GM12892 (cell line): ENCODE measurements at regions not wholly inside any gene's neighbourhood (a gene's known extent, or its start where the extent isn't known, plus 50 kb on each side); places are given as distances from the start of the nearest gene placed in this dataset.

Source experiments
- POLR2A ChIP-seq: IDR thresholded peaks from 2 replicates; pipeline ENCODE4 v1.6.1; 2011; ENCODE audit warnings: low read depth, low read length, control low read depth
- POLR2AphosphoS5 ChIP-seq: IDR thresholded peaks from 2 replicates; pipeline ENCODE4 v1.6.1; 2011; ENCODE audit warnings: low read depth, low read length, control low read depth
- TAF1 ChIP-seq: IDR thresholded peaks from 2 replicates; pipeline ENCODE4 v1.6.1; 2011; ENCODE audit warnings: low read depth, mild to moderate bottlenecking, control low read depth, low read length, borderline replicate concordance

DNA sequence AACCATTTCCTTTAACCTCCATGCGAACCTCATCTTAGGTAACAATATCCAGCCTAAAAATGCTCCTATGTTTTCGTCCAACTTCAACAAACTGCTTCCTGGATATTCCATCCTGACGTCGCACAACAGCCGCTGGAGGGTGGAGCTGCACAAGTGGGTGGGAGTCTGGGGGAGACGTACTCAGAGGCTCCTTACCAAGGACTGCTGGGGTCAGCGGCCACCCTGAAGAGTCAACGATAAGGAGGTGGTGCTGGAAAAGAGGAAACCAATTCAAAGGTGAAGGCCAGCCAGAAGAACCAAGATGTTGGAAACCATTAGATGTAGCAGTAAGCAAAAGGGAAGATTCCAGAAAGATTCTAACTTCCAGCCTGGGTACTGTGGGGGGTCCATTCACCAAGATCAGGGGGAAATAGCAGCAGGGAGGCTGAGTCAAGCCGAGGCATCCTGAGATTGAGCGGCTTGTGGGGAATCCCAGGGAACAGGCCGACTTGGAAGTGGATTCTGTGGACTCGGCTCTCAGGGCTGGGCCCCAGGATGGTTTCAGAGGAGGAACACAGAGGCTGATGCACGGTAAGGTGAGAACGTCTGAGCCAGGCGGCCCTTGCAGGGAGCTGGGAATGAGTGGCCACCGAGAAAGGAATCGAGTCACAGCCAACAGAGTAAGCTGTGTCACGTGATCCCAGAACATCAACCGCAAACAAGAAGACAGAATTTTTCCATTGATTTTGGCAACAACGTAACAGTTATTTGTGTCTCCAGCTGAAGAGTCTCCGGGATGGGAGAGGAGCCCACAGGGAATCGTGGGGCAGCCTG, 375.7 kb downstream of the NPHP4 start:
- no peak for TF ChIP-seq POLR2AphosphoS5
- TF ChIP-seq POLR2A = no peak
- no peak for TF ChIP-seq TAF1
